ENCODE measurements at regions not wholly inside any gene's neighbourhood (a gene's known extent, or its start where the extent isn't known, plus 50 kb on each side); places are given as distances from the start of the nearest gene placed in this dataset.

- DNase-seq, result no peak
Observed at GRCh38 chr2:19120941-19121750, 237.3 kb downstream of the OSR1 start.

GRCh38 chr2:19120181-19120580, 238.2 kb downstream of the OSR1 start:
- Mint-ChIP-seq H3K27me3 (ENCODE audit: low read depth, poor library complexity) (peaks cover 7% of the 10 kb centered on the region), H3K4me3 (no peak overlapping the region), H3K27ac (no peak overlapping the region), H3K4me1 (peaks cover 7% of the 10 kb centered on the region), H3K9me3 (peaks cover 13% of the 10 kb centered on the region), H3K36me3 (ENCODE audit: low read depth) (peaks cover 13% of the 10 kb centered on the region)
- no peak for DNase-seq
- TF ChIP-seq CTCF (IDR thresholded peaks at IDR 0.05), result no peak

More at GRCh38 chr2:19120941-19121750, 237.3 kb downstream of the OSR1 start:
- Mint-ChIP-seq H3K4me3 (no peak overlapping the region), H3K27ac (no peak overlapping the region), H3K4me1 (peaks cover 7% of the 10 kb centered on the region), H3K27me3 (ENCODE audit: low read depth, poor library complexity) (peaks cover 7% of the 10 kb centered on the region), H3K36me3 (ENCODE audit: low read depth) (peaks cover 13% of the 10 kb centered on the region), H3K9me3 (peaks cover 9% of the 10 kb centered on the region)
- TF ChIP-seq CTCF (IDR thresholded peaks at IDR 0.05), result no peak

- peaks cover 13% of the 10 kb centered on the region for H3K9me3 Mint-ChIP-seq
- TF ChIP-seq CTCF (IDR thresholded peaks at IDR 0.05), result no peak
- no peak overlapping the region for H3K27ac Mint-ChIP-seq
- H3K27me3 Mint-ChIP-seq (ENCODE audit: low read depth, poor library complexity), result peaks cover 7% of the 10 kb centered on the region
- H3K4me1 Mint-ChIP-seq, result peaks cover 7% of the 10 kb centered on the region
- H3K36me3 Mint-ChIP-seq (ENCODE audit: low read depth), result peaks cover 13% of the 10 kb centered on the region
- H3K4me3 Mint-ChIP-seq, result no peak overlapping the region
- DNase-seq, result no peak
Observed at GRCh38 chr2:19119326-19120001, 239.0 kb downstream of the OSR1 start.

GRCh38 chr2:19116918-19117317, 241.5 kb downstream of the OSR1 start:
- H3K9me3 Mint-ChIP-seq, result peaks cover 13% of the 10 kb centered on the region
- TF ChIP-seq CTCF (IDR thresholded peaks at IDR 0.05), result no peak
- H3K4me3 Mint-ChIP-seq, result no peak overlapping the region
- peaks cover 8% of the 10 kb centered on the region for H3K36me3 Mint-ChIP-seq (ENCODE audit: low read depth)
- H3K4me1 Mint-ChIP-seq, result peaks cover 16% of the 10 kb centered on the region
- peaks cover 5% of the 10 kb centered on the region for H3K27me3 Mint-ChIP-seq (ENCODE audit: low read depth, poor library complexity)
- no peak for DNase-seq
- H3K27ac Mint-ChIP-seq, result no peak overlapping the region

- peaks cover 13% of the 10 kb centered on the region for H3K9me3 Mint-ChIP-seq
- no peak overlapping the region for H3K27ac Mint-ChIP-seq
- H3K4me1 Mint-ChIP-seq, result peaks cover 11% of the 10 kb centered on the region
- DNase-seq, result no peak
- no peak for TF ChIP-seq CTCF (IDR thresholded peaks at IDR 0.05)
- H3K36me3 Mint-ChIP-seq (ENCODE audit: low read depth), result peaks cover 8% of the 10 kb centered on the region
- no peak overlapping the region for H3K4me3 Mint-ChIP-seq
- H3K27me3 Mint-ChIP-seq (ENCODE audit: low read depth, poor library complexity), result peaks cover 8% of the 10 kb centered on the region
Observed at GRCh38 chr2:19114754-19115231, 243.6 kb downstream of the OSR1 start.

All from nephron progenitor cell (in vitro differentiated cells).